HepG2 (cell line): ENCODE measurements at regions not wholly inside any gene's neighbourhood (a gene's known extent, or its start where the extent isn't known, plus 50 kb on each side); places are given as distances from the start of the nearest gene placed in this dataset.

Experiments
- ATAC-seq: fragments of 200-7000 bp; cut with Tn5 transposase; 3 replicates; pipeline ENCODE4 v1.9.1; 2020; ENCODE audit warnings: mild to moderate bottlenecking, moderate library complexity
- BruUV-seq: library from RNA; stranded (reverse); fragments of 400-500 nt; replicated peaks from 2 replicates; lab custom pipeline; 2021; lab: Mats Ljungman, UMichigan
- CTCF ChIA-PET: fragments of 300-600 bp; formaldehyde crosslinking; extraction: SDS; loops from one replicate; lab custom pipeline; 2021; ENCODE audit warnings: low total read pairs, inconsistent platforms, low intra/inter-chr PET ratio; lab: Yijun Ruan, JAX
- POLR2A ChIA-PET: fragments of 350-600 bp; sonication (Branson Sonifier 250); formaldehyde crosslinking; loops from one replicate; lab custom pipeline; 2020; ENCODE audit warnings: antibody characterized with exemption, inconsistent platforms; lab: Yijun Ruan, JAX
- DNase-seq: peaks from one replicate; pipeline ENCODE4 v3.0.0-alpha.2; 2015; ENCODE audit warnings: low spot score
- FAIRE-seq: peaks from 3 replicates; lab custom pipeline; 2011; peaks lifted over from hg19 to GRCh38; lab: Jason Lieb, UNC
- H2AFZ ChIP-seq: one replicate; pipeline ENCODE4 v1.6.1; 2011; ENCODE audit warnings: low read length, inconsistent platforms
- H3K27ac ChIP-seq: fragments of 300-600 bp; 3 replicates; pipeline ENCODE4 v1.8.0; 2011; ENCODE audit warnings: mixed run types, mild to moderate bottlenecking, mixed read lengths, low read length, inconsistent platforms; ENCODE audit not compliant: insufficient read depth; ENCODE audit errors: extremely low read length
- H3K27me3 ChIP-seq, 2 experiments: fragments of 200-600 bp in 1 of 2; 2 replicates in 1 of 2; 3 replicates in 1 of 2; pipeline versions ENCODE4 v1.6.0 to v1.8.0; 2011; ENCODE audit warnings: low read length in 2 of 2, mild to moderate bottlenecking in 2 of 2, moderate library complexity in 2 of 2, inconsistent platforms in 1 of 2; ENCODE audit not compliant: insufficient read depth in 2 of 2, control insufficient read depth in 1 of 2
- H3K36me3 ChIP-seq, 2 experiments: fragments of 200-600 bp in 1 of 2; replicated peaks in 1 of 2; 2 replicates in 1 of 2; 3 replicates in 1 of 2; pipeline versions ENCODE4 v1.5.1 to v1.8.0; 2011; ENCODE audit warnings: low read length in 2 of 2, inconsistent platforms in 1 of 2; ENCODE audit not compliant: insufficient read depth in 2 of 2, control insufficient read depth in 1 of 2
- H3K4me1 ChIP-seq: 2 replicates; pipeline ENCODE4 v1.5.1; 2012; ENCODE audit warnings: low read length, inconsistent platforms; ENCODE audit not compliant: insufficient read depth
- H3K4me2 ChIP-seq: 2 replicates; pipeline ENCODE4 v1.6.0; 2011; ENCODE audit warnings: low read depth, low read length, inconsistent platforms
- H3K4me3 ChIP-seq, 3 experiments: fragments of 200-600 bp in 1 of 3; sonication (generic), shearing (Covaris generic) in 1 of 3; replicated peaks in 1 of 3; 2 replicates each; pipeline ENCODE4 v1.5.1; 2011 to 2016; ENCODE audit warnings: low read length in 3 of 3, inconsistent platforms in 2 of 3, low read depth in 2 of 3, mild to moderate bottlenecking in 2 of 3, control low read depth in 1 of 3, mixed read lengths in 1 of 3; ENCODE audit not compliant: insufficient read depth in 1 of 3
- H3K79me2 ChIP-seq: one replicate; pipeline ENCODE4 v1.6.1; 2011; ENCODE audit warnings: low read length, inconsistent platforms; ENCODE audit not compliant: insufficient read depth
- H3K9ac ChIP-seq: 2 replicates; pipeline ENCODE4 v1.6.0; 2011; ENCODE audit warnings: mild to moderate bottlenecking, low read depth, low read length, inconsistent platforms; ENCODE audit not compliant: insufficient read depth
- H3K9me3 ChIP-seq: 2 replicates; pipeline ENCODE4 v1.5.1; 2012; ENCODE audit warnings: mild to moderate bottlenecking, low read length
- H4K20me1 ChIP-seq: 2 replicates; pipeline ENCODE4 v1.6.0; 2011; ENCODE audit warnings: inconsistent platforms, mild to moderate bottlenecking, low read length, moderate library complexity; ENCODE audit not compliant: insufficient read depth
- DNMT3B ChIP-seq: conservative IDR thresholded peaks from 2 replicates; pipeline ENCODE4 v1.6.1; 2016; ENCODE audit warnings: missing biosample characterization, control low read depth
- ELK4 ChIP-seq: sonication (generic); formaldehyde crosslinking; IDR thresholded peaks from 2 replicates; pipeline ENCODE4 v1.9.0; 2021; ENCODE audit warnings: missing genetic modification reagents, borderline replicate concordance
- FOXA3 ChIP-seq: IDR thresholded peaks from 2 replicates; pipeline ENCODE4 v1.6.1; 2016; ENCODE audit warnings: missing genetic modification reagents, missing compliant biosample characterization
- IRF9 ChIP-seq: sonication (generic); formaldehyde crosslinking; IDR thresholded peaks from 2 replicates; pipeline ENCODE4 v1.8.0; 2022; ENCODE audit warnings: missing genetic modification reagents, mild to moderate bottlenecking, borderline replicate concordance
- JDP2 ChIP-seq: sonication (generic); formaldehyde crosslinking; IDR thresholded peaks from 2 replicates; pipeline ENCODE4 v1.8.1; 2022; ENCODE audit warnings: missing genetic modification reagents, borderline replicate concordance
- KAT8 ChIP-seq: IDR thresholded peaks from 2 replicates; pipeline ENCODE4 v1.6.1; 2016; ENCODE audit warnings: missing genetic modification reagents, missing compliant biosample characterization
- PRPF4 ChIP-seq: fragments of 200-400 bp; formaldehyde crosslinking; IDR thresholded peaks from 2 replicates; pipeline ENCODE4 v1.6.1; 2016; ENCODE audit warnings: low read length, low read depth; ENCODE audit not compliant: poor library complexity, severe bottlenecking
- ZBTB14 ChIP-seq: sonication (generic); formaldehyde crosslinking; IDR thresholded peaks from 2 replicates; pipeline ENCODE4 v1.4.0; 2020; ENCODE audit warnings: missing genetic modification reagents
- ZMYM3 ChIP-seq: sonication (generic); formaldehyde crosslinking; IDR thresholded peaks from 2 replicates; pipeline ENCODE4 v1.5.1; 2020; ENCODE audit warnings: mild to moderate bottlenecking, missing genetic modification reagents
- ZNF326 ChIP-seq: sonication (generic); formaldehyde crosslinking; IDR thresholded peaks from 2 replicates; pipeline ENCODE4 v1.4.0; 2020; ENCODE audit warnings: missing genetic modification reagents, borderline replicate concordance
- ZNF34 ChIP-seq: sonication (generic); formaldehyde crosslinking; IDR thresholded peaks from 2 replicates; pipeline ENCODE4 v1.4.0; 2020; ENCODE audit warnings: mild to moderate bottlenecking, missing genetic modification reagents, borderline replicate concordance
- ZNF530 ChIP-seq: sonication (generic); formaldehyde crosslinking; IDR thresholded peaks from 2 replicates; pipeline ENCODE4 v1.5.0; 2020; ENCODE audit warnings: low read depth, mild to moderate bottlenecking, missing genetic modification reagents
- ZNF564 ChIP-seq: sonication (generic); formaldehyde crosslinking; IDR thresholded peaks from 2 replicates; pipeline ENCODE4 v1.8.1; 2023; ENCODE audit warnings: mild to moderate bottlenecking, missing genetic modification reagents
- ZNF644 ChIP-seq: IDR thresholded peaks from 2 replicates; pipeline ENCODE4 v1.6.1; 2016; ENCODE audit warnings: low read depth
- ZNF674 ChIP-seq: sonication (generic); formaldehyde crosslinking; IDR thresholded peaks from 2 replicates; pipeline ENCODE4 v1.5.0; 2020; ENCODE audit warnings: low read depth, mild to moderate bottlenecking, missing genetic modification reagents
- ZNF776 ChIP-seq: sonication (generic); formaldehyde crosslinking; IDR thresholded peaks from 2 replicates; pipeline ENCODE4 v1.4.0; 2020; ENCODE audit warnings: mild to moderate bottlenecking, missing genetic modification reagents
- WGBS: methylation state at CpG from one replicate; pipeline ENCODE4 v1.1.6; 2017; ENCODE audit warnings: low lambda C conversion rate; 5-methylcytosine and 5-hydroxymethylcytosine counted together
- in situ Hi-C: cut with HindIII; loops from 2 replicates; pipeline ENCODE4 v1.10.0; 2017; ENCODE audit warnings: low pct_unique_long_range_greater_than_20kb; ENCODE audit not compliant: extremely low pct_ligation_motif_present
- intact Hi-C: fragments of 100-400 bp; cut with micrococcal nuclease; formaldehyde crosslinking; loops from one replicate; pipeline ENCODE4 v1.10.0; 2022; ENCODE audit not compliant: unreplicated experiment

DNA sequence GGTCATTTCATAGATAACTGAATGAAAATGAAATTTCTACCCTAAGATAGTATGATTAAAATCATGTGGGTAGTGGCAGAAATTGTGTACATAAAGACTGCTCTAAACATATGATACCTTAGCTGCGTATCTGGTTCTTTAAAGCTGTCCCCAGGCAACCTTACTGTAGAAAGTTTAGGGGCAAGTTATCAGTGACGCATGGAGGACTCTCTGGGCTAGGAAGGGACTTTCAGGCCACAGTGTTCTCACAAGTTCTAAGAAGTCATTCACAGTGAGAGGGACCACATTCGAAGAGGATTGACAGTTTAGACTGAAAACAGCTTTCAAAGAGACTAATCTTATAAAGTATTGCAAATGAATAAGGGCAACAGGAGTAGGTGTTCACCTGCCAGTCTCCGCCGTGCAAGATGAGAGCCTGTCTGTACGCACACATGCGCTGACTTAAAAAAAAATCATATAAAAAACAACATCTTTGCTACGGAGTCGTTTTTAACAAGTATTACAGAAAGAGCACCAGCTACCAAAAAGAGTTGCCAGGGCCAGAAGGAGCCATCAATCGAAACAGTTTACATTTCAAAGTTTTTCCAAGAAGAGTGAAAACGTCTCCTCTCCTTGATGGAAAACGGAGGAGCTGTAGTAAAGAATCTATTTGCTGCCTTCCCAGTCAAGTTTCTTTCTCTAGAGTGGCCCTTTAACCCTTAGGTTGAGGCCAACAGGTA is 146.3 kb downstream of the CETN3 start:
- BruUV-seq, result no TSS peak
- Histone ChIP-seq H3K4me1 (no peaks in the 10 kb centered on the region), H2AFZ (no peak overlapping the region), H3K36me3 (no peaks in the 10 kb centered on the region), H3K4me3 (no peak overlapping the region), H3K27ac (no peak overlapping the region), H4K20me1 (no peaks in the 10 kb centered on the region), H3K9me3 (no peaks in the 10 kb centered on the region), H3K9ac (no peak overlapping the region), H3K27me3 (no peaks in the 10 kb centered on the region; a peak in 1 of 5 replicates)
- no peak for ATAC-seq
- POLR2A ChIA-PET, result no interaction called here
- no peak for FAIRE-seq
- DNase-seq, result no peak
- intact Hi-C loops (no loop called here), in situ Hi-C loops (loop anchor here (10.0 kb wide), 2 partner anchors 128 to 1528 kb away; no protein-coding TSS in a partner anchor)
- 16% methylated on average over 12 of the region's 12 CpGs for WGBS
- CTCF ChIA-PET, result no interaction called here
- TF ChIP-seq KAT8 (CRISPR knock-in tag) (no peak), ZNF564 (CRISPR knock-in tag) (no peak), IRF9 (CRISPR knock-in tag) (no peak), ZMYM3 (no peak), ELK4 (CRISPR knock-in tag) (no peak), ZNF530 (no peak), JDP2 (CRISPR knock-in tag) (no peak), ZNF326 (CRISPR knock-in tag) (no peak), ZNF644 (CRISPR knock-in tag) (no peak), ZNF34 (CRISPR knock-in tag) (no peak), DNMT3B (CRISPR knock-in tag) (no peak), ZNF674 (no peak), PRPF4 (no peak), FOXA3 (CRISPR knock-in tag) (no peak), ZBTB14 (CRISPR knock-in tag) (no peak), ZNF776 (CRISPR knock-in tag) (no peak)
- TF ChIP-seq, all 625 proteins: peak for 0
- no peaks in the 10 kb centered on the region for H3K79me2 ChIP-seq
- H3K4me2 ChIP-seq, result no peak overlapping the region
